ENCODE measurements at regions not wholly inside any gene's neighbourhood (a gene's known extent, or its start where the extent isn't known, plus 50 kb on each side); places are given as distances from the start of the nearest gene placed in this dataset.

DNA sequence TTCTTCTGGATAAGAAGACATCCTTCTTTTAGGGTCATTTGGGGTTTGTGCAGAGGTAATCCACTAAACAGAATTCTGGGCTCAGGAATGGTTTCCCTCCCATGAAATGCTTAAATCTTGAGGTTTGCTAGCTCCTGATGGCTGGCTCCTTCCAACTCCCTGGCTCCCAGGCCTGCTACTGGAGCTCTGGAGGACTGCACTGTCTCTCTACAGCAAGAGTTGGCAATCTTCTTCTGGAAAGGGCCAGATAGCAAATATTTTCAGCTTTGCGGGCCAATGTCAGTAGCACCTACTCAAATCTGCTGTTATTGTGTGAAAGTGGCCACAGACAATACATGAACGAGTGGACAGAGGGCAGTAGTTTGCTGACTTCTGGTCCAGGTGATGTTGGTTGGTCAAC, 174.2 kb upstream of the CTBP2 start:
- TF ChIP-seq, protein P1, sequence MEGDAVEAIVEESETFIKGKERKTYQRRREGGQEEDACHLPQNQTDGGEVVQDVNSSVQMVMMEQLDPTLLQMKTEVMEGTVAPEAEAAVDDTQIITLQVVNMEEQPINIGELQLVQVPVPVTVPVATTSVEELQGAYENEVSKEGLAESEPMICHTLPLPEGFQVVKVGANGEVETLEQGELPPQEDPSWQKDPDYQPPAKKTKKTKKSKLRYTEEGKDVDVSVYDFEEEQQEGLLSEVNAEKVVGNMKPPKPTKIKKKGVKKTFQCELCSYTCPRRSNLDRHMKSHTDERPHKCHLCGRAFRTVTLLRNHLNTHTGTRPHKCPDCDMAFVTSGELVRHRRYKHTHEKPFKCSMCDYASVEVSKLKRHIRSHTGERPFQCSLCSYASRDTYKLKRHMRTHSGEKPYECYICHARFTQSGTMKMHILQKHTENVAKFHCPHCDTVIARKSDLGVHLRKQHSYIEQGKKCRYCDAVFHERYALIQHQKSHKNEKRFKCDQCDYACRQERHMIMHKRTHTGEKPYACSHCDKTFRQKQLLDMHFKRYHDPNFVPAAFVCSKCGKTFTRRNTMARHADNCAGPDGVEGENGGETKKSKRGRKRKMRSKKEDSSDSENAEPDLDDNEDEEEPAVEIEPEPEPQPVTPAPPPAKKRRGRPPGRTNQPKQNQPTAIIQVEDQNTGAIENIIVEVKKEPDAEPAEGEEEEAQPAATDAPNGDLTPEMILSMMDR (IDR thresholded peaks at IDR 0.05), result no peak
- no peak for TF ChIP-seq EZH2 (IDR thresholded peaks at IDR 0.05; ENCODE audit: borderline replicate concordance, insufficient read depth, low read depth, low read length, poor library complexity, severe bottlenecking)

All from B cell (primary cell).